ENCODE measurements at regions not wholly inside any gene's neighbourhood (a gene's known extent, or its start where the extent isn't known, plus 50 kb on each side); places are given as distances from the start of the nearest gene placed in this dataset.
A peak's percentile ranks its signal among the peaks of the same experiment; 100 is the strongest.

DNA sequence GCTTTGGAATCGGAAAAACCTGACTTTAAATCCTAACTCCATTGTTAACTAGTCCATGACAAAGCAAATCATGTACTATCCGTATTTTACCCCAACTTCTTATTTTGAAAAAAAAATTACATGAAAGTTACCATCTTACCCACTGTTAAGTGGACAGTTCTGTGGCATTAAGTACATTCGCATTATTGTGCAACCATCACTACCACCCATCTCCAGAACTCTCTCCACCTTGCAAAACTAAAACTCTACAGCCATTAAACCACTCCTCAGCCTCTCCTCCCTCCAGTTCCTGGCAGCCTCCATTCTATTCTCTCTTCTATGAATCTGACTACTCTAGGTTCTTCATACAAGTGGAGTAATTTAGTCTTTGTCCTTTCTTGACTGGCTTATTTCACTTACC, 176.5 kb downstream of the USP12 start:
- H3K9me3 ChIP-seq: no peaks in the 10 kb centered on the region
- no peak for ATAC-seq
- no peak for TF ChIP-seq POLR2AphosphoS5 (IDR thresholded peaks at IDR 0.05)
- no peak for TF ChIP-seq POLR2A (IDR thresholded peaks at IDR 0.05)
- TF ChIP-seq, protein P1, sequence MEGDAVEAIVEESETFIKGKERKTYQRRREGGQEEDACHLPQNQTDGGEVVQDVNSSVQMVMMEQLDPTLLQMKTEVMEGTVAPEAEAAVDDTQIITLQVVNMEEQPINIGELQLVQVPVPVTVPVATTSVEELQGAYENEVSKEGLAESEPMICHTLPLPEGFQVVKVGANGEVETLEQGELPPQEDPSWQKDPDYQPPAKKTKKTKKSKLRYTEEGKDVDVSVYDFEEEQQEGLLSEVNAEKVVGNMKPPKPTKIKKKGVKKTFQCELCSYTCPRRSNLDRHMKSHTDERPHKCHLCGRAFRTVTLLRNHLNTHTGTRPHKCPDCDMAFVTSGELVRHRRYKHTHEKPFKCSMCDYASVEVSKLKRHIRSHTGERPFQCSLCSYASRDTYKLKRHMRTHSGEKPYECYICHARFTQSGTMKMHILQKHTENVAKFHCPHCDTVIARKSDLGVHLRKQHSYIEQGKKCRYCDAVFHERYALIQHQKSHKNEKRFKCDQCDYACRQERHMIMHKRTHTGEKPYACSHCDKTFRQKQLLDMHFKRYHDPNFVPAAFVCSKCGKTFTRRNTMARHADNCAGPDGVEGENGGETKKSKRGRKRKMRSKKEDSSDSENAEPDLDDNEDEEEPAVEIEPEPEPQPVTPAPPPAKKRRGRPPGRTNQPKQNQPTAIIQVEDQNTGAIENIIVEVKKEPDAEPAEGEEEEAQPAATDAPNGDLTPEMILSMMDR (IDR thresholded peaks at IDR 0.05): no peak
- TF ChIP-seq EP300 (IDR thresholded peaks at IDR 0.05): no peak
- peaks cover 3 to 52% (median 14%) of the 10 kb centered on the region in 3 donors for H3K4me1 ChIP-seq
- H3K27ac ChIP-seq: peak overlapping the region in 3 of 4 donors; percentile 79 to 88 (median 84)
- no peaks in the 10 kb centered on the region for H3K27me3 ChIP-seq
- no peak overlapping the region for H3K4me3 ChIP-seq
- 88 to 90% methylated on average over 3 of the region's 3 CpGs for WGBS, 2 donors (ENCODE audit: low coverage in 1 of 2)
- no peaks in the 10 kb centered on the region for H3K36me3 ChIP-seq

DNA sequence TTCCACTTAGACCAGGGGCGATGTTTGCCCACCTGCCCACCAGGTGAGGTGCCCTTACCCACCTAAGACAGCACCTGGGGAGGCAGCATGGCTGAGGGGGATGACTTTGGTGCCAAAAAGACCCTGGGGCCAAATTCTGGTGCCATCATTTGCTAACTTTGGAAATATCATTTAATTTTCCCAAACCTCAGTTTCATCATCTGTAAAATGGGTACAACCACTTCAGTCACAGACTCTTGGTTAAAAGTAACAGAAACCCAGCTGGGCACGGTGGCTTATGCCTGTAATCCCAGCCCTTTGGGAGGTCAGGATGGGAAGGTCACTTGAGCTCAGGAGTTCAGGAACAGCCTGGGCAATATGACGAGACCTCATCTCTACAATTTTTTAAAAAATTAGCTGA, 177.8 kb downstream of the USP12 start:
- no peak for ATAC-seq
- TF ChIP-seq POLR2A (IDR thresholded peaks at IDR 0.05): no peak
- TF ChIP-seq, protein P1 (IDR thresholded peaks at IDR 0.05): no peak
- no peak for TF ChIP-seq POLR2AphosphoS5 (IDR thresholded peaks at IDR 0.05)
- TF ChIP-seq EP300 (IDR thresholded peaks at IDR 0.05): no peak
- WGBS, 2 donors (ENCODE audit: low coverage in 1 of 2): 94 to 100% methylated on average over 1 to 2 of the region's 3 CpGs
- Histone ChIP-seq H3K27me3 (no peaks in the 10 kb centered on the region), H3K27ac (peak overlapping the region; percentile 50 to 88 (median 82)), H3K9me3 (no peaks in the 10 kb centered on the region), H3K36me3 (no peaks in the 10 kb centered on the region), H3K4me1 (peaks cover 3 to 65% (median 14%) of the 10 kb centered on the region in 3 donors), H3K4me3 (no peak overlapping the region)

DNA sequence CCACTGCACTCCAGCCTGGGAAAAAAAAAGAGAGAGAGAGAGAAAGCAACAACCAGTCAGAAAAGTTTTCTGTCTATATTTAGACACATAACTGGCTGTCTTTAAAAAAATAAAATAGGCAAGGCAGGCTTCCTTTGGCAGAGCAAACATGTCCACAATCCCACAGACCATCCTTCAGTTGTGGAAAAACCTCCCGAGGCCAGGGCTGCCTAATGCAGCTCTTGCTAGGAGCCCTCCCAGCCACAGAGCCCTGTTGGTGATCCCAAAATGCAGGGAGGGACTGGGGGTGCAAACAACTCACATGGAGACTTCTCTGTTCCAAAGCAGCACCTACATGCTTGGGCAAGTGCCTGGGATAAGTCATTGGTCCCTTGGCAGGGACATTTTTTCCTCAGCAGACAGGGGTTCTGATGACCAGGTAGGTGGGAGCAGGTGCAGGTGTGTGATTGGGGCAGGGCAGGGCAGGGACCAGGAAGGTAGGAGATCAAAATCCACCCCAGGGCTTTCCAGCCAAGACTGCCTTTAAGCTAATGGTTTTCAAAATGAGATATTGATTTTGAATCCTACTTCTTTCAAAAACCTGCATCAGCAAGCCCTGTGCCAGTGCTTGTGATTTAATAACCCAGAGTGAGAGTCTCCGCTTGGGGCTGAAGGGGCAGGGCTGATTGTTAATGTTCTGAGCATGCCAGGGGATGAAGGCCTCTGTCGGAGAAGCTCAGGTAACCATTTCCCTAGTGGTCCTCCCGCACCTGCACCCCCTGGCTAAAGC, 178.5 kb downstream of the USP12 start:
- Histone ChIP-seq H3K27ac (peak overlapping the region; percentile 50 to 88 (median 82)), H3K9me3 (no peaks in the 10 kb centered on the region), H3K4me1 (peaks cover 3 to 72% (median 14%) of the 10 kb centered on the region in 3 donors), H3K27me3 (no peaks in the 10 kb centered on the region), H3K36me3 (no peaks in the 10 kb centered on the region), H3K4me3 (no peak overlapping the region)
- WGBS, 2 donors (ENCODE audit: low coverage in 1 of 2): 10 to 34% methylated on average over 2 to 3 of the region's 4 CpGs
- peak; percentile 10 for TF ChIP-seq POLR2AphosphoS5 (IDR thresholded peaks at IDR 0.05)
- TF ChIP-seq EP300 (IDR thresholded peaks at IDR 0.05): no peak
- ATAC-seq: peak; percentile 9

DNA sequence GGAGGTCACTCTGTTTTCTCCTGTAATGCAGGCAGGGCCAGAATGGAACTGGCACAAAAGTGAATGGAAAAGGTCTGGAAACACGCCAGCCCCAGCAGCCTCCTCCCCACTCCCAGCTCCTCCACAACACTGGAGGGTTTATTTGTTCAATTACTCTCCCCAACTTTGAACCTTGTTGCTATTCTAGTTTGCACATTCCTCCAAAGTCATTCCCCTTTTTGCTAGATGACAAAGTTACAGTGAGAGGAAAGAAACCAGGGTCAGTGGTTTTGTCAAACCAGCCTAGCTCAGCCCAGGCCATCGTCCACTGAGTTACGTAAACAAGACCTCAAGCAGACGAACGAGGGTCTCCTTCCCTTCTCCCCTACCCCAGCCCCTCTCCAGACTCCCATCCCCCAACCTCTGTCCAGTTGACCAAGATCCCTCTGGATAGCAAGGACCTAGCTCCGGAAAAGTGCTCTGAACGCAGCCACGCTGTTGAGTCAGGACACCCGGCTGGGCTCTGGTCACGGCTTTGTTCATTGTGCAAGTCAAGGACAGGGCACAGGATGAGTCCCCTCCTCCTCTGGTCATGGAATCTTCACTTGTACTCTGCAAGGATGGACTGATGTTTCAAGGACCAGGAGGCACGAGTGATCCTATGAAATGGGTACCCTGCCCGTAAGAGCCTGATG, 180.0 kb downstream of the USP12 start:
- no peaks in the 10 kb centered on the region for H3K36me3 ChIP-seq
- ATAC-seq: peak; percentile 36
- TF ChIP-seq EP300 (IDR thresholded peaks at IDR 0.05): no peak
- no peak for TF ChIP-seq POLR2A (IDR thresholded peaks at IDR 0.05)
- TF ChIP-seq POLR2AphosphoS5 (IDR thresholded peaks at IDR 0.05): peak; percentile 58
- TF ChIP-seq, protein P1 (IDR thresholded peaks at IDR 0.05): no peak
- H3K27ac ChIP-seq: peak overlapping the region; percentile 62 to 88 (median 82)
- WGBS, 2 donors (ENCODE audit: low coverage in 1 of 2): 34 to 100% methylated on average over 1 to 5 of the region's 12 CpGs
- H3K4me1 ChIP-seq: peaks cover 3 to 85% (median 14%) of the 10 kb centered on the region in 3 donors
- H3K27me3 ChIP-seq: no peaks in the 10 kb centered on the region
- no peaks in the 10 kb centered on the region for H3K9me3 ChIP-seq
- H3K4me3 ChIP-seq: no peak overlapping the region

DNA sequence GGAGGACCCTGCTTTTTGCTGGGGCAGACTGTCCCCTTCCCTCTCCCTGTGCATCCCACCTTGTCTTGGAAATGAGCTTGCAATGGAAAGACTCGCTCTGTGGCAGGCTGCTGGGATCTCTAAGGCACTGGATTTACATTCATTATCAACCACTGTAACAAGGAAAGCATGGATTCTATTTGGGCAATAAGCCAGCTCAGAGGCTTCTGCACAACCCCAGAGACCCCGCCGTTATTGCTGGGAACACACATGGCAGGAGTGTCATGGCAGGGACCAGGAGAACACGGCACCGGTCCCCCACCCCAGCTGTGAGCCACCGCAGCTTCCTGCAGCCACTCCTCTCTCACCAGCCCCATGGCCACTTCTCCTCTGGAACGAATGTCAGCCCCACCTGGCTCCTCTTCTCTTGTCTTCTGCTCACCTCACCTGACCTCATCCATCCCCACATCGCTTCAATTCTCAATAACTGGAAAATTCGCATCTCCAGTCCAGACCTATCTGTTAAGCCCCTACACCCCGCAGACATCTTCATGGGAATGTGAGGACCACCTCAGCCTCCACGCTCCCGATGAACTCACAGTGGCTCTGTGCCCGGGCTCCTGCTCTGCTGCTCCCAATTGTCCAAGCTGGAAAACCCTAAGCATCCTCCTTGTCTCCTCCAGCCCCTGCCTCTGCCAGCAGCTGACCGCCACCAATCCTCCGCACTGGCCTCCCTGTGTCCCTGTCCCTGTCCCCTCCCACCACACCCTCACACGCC, 181.5 kb downstream of the USP12 start:
- no peaks in the 10 kb centered on the region for H3K27me3 ChIP-seq
- peaks cover 3 to 92% (median 15%) of the 10 kb centered on the region in 3 donors for H3K4me1 ChIP-seq

More for the DNA sequence above, 181.5 kb downstream of the USP12 start:
- no peak for TF ChIP-seq POLR2AphosphoS5 (IDR thresholded peaks at IDR 0.05)
- no peak for TF ChIP-seq POLR2A (IDR thresholded peaks at IDR 0.05)
- no peak for TF ChIP-seq EP300 (IDR thresholded peaks at IDR 0.05)
- TF ChIP-seq, protein P1 (IDR thresholded peaks at IDR 0.05): no peak
- ATAC-seq: no peak
- WGBS, 2 donors (ENCODE audit: low coverage in 1 of 2): 81 to 91% methylated on average over 6 to 14 of the region's 16 CpGs
- Histone ChIP-seq H3K27ac (peak overlapping the region in 2 of 4 donors; percentile 51 to 79), H3K4me3 (no peak overlapping the region), H3K36me3 (no peaks in the 10 kb centered on the region), H3K9me3 (no peaks in the 10 kb centered on the region)

Data from gastroesophageal sphincter (tissue), 4 donors.